HepG2 (cell line): ENCODE measurements at regions not wholly inside any gene's neighbourhood (a gene's known extent, or its start where the extent isn't known, plus 50 kb on each side); places are given as distances from the start of the nearest gene placed in this dataset.

ENCODE experiments used
- ATAC-seq: fragments of 200-7000 bp; cut with Tn5 transposase; 3 replicates; pipeline ENCODE4 v1.9.1; 2020; ENCODE audit warnings: mild to moderate bottlenecking, moderate library complexity
- BruUV-seq: library from RNA; stranded (reverse); fragments of 400-500 nt; replicated peaks from 2 replicates; lab custom pipeline; 2021; lab: Mats Ljungman, UMichigan
- CTCF ChIA-PET: fragments of 300-600 bp; formaldehyde crosslinking; extraction: SDS; loops from one replicate; lab custom pipeline; 2021; ENCODE audit warnings: low total read pairs, inconsistent platforms, low intra/inter-chr PET ratio; lab: Yijun Ruan, JAX
- POLR2A ChIA-PET: fragments of 350-600 bp; sonication (Branson Sonifier 250); formaldehyde crosslinking; loops from one replicate; lab custom pipeline; 2020; ENCODE audit warnings: antibody characterized with exemption, inconsistent platforms; lab: Yijun Ruan, JAX
- DNase-seq: peaks from one replicate; pipeline ENCODE4 v3.0.0-alpha.2; 2015; ENCODE audit warnings: low spot score
- FAIRE-seq: peaks from 3 replicates; lab custom pipeline; 2011; peaks lifted over from hg19 to GRCh38; lab: Jason Lieb, UNC
- H2AFZ ChIP-seq: one replicate; pipeline ENCODE4 v1.6.1; 2011; ENCODE audit warnings: low read length, inconsistent platforms
- H3K27ac ChIP-seq: fragments of 300-600 bp; 3 replicates; pipeline ENCODE4 v1.8.0; 2011; ENCODE audit warnings: mixed run types, mild to moderate bottlenecking, mixed read lengths, low read length, inconsistent platforms; ENCODE audit not compliant: insufficient read depth; ENCODE audit errors: extremely low read length
- H3K27me3 ChIP-seq, 2 experiments: fragments of 200-600 bp in 1 of 2; 2 replicates in 1 of 2; 3 replicates in 1 of 2; pipeline versions ENCODE4 v1.6.0 to v1.8.0; 2011; ENCODE audit warnings: low read length in 2 of 2, mild to moderate bottlenecking in 2 of 2, moderate library complexity in 2 of 2, inconsistent platforms in 1 of 2; ENCODE audit not compliant: insufficient read depth in 2 of 2, control insufficient read depth in 1 of 2
- H3K36me3 ChIP-seq, 2 experiments: fragments of 200-600 bp in 1 of 2; replicated peaks in 1 of 2; 2 replicates in 1 of 2; 3 replicates in 1 of 2; pipeline versions ENCODE4 v1.5.1 to v1.8.0; 2011; ENCODE audit warnings: low read length in 2 of 2, inconsistent platforms in 1 of 2; ENCODE audit not compliant: insufficient read depth in 2 of 2, control insufficient read depth in 1 of 2
- H3K4me1 ChIP-seq: 2 replicates; pipeline ENCODE4 v1.5.1; 2012; ENCODE audit warnings: low read length, inconsistent platforms; ENCODE audit not compliant: insufficient read depth
- H3K4me2 ChIP-seq: 2 replicates; pipeline ENCODE4 v1.6.0; 2011; ENCODE audit warnings: low read depth, low read length, inconsistent platforms
- H3K4me3 ChIP-seq, 3 experiments: fragments of 200-600 bp in 1 of 3; sonication (generic), shearing (Covaris generic) in 1 of 3; replicated peaks in 1 of 3; 2 replicates each; pipeline ENCODE4 v1.5.1; 2011 to 2016; ENCODE audit warnings: low read length in 3 of 3, inconsistent platforms in 2 of 3, low read depth in 2 of 3, mild to moderate bottlenecking in 2 of 3, control low read depth in 1 of 3, mixed read lengths in 1 of 3; ENCODE audit not compliant: insufficient read depth in 1 of 3
- H3K79me2 ChIP-seq: one replicate; pipeline ENCODE4 v1.6.1; 2011; ENCODE audit warnings: low read length, inconsistent platforms; ENCODE audit not compliant: insufficient read depth
- H3K9ac ChIP-seq: 2 replicates; pipeline ENCODE4 v1.6.0; 2011; ENCODE audit warnings: mild to moderate bottlenecking, low read depth, low read length, inconsistent platforms; ENCODE audit not compliant: insufficient read depth
- H3K9me3 ChIP-seq: 2 replicates; pipeline ENCODE4 v1.5.1; 2012; ENCODE audit warnings: mild to moderate bottlenecking, low read length
- H4K20me1 ChIP-seq: 2 replicates; pipeline ENCODE4 v1.6.0; 2011; ENCODE audit warnings: inconsistent platforms, mild to moderate bottlenecking, low read length, moderate library complexity; ENCODE audit not compliant: insufficient read depth
- CENPX ChIP-seq: sonication (generic); formaldehyde crosslinking; IDR thresholded peaks from 2 replicates; pipeline ENCODE4 v1.9.0; 2021; ENCODE audit warnings: mild to moderate bottlenecking, missing genetic modification reagents, moderate library complexity
- LCORL ChIP-seq, 2 experiments: fragments of 450-650 bp in 1 of 2; sonication (generic) in 1 of 2; formaldehyde crosslinking in 1 of 2; IDR thresholded peaks; 2 replicates each; pipeline versions ENCODE4 v1.5.0 to v1.6.1; 2017 to 2020; ENCODE audit warnings: antibody characterized with exemption in 1 of 2, missing genetic modification reagents in 1 of 2
- ZNF205 ChIP-seq: IDR thresholded peaks from 2 replicates; pipeline ENCODE4 v1.6.1; 2018; ENCODE audit warnings: missing biosample characterization, missing genetic modification reagents
- ZNF530 ChIP-seq: sonication (generic); formaldehyde crosslinking; IDR thresholded peaks from 2 replicates; pipeline ENCODE4 v1.5.0; 2020; ENCODE audit warnings: low read depth, mild to moderate bottlenecking, missing genetic modification reagents
- ZNF549 ChIP-seq: sonication (generic); formaldehyde crosslinking; IDR thresholded peaks from 2 replicates; pipeline ENCODE4 v1.5.0; 2020; ENCODE audit warnings: missing genetic modification reagents
- WGBS: methylation state at CpG from one replicate; pipeline ENCODE4 v1.1.6; 2017; ENCODE audit warnings: low lambda C conversion rate; 5-methylcytosine and 5-hydroxymethylcytosine counted together
- in situ Hi-C: cut with HindIII; loops from 2 replicates; pipeline ENCODE4 v1.10.0; 2017; ENCODE audit warnings: low pct_unique_long_range_greater_than_20kb; ENCODE audit not compliant: extremely low pct_ligation_motif_present
- intact Hi-C: fragments of 100-400 bp; cut with micrococcal nuclease; formaldehyde crosslinking; loops from one replicate; pipeline ENCODE4 v1.10.0; 2022; ENCODE audit not compliant: unreplicated experiment
- TF ChIP-seq, protein P1 (sequence below): sonication (generic); formaldehyde crosslinking; IDR thresholded peaks from 2 replicates; pipeline ENCODE4 v1.4.0; 2020; ENCODE audit warnings: missing genetic modification reagents
- TF ChIP-seq, protein P2 (sequence below): sonication (generic); formaldehyde crosslinking; IDR thresholded peaks from 2 replicates; pipeline ENCODE4 v1.4.0; 2020; ENCODE audit warnings: missing genetic modification reagents
- TF ChIP-seq, protein P3 (sequence below): sonication (generic); formaldehyde crosslinking; IDR thresholded peaks from 2 replicates; pipeline ENCODE4 v1.5.0; 2020; ENCODE audit warnings: mild to moderate bottlenecking, missing genetic modification reagents
- TF ChIP-seq, protein P4 (sequence below): sonication (generic); formaldehyde crosslinking; IDR thresholded peaks from 2 replicates; pipeline ENCODE4 v1.4.0; 2020; ENCODE audit warnings: mild to moderate bottlenecking, missing genetic modification reagents, borderline replicate concordance
- TF ChIP-seq, protein P5 (sequence below), 2 experiments: fragments of 450-650 bp in 1 of 2; sonication (generic) in 1 of 2; formaldehyde crosslinking; IDR thresholded peaks; 2 replicates each; pipeline versions ENCODE4 v1.5.0 to v1.8.0; 2020 to 2022; ENCODE audit warnings: mild to moderate bottlenecking in 1 of 2, missing genetic modification reagents in 1 of 2

DNA sequence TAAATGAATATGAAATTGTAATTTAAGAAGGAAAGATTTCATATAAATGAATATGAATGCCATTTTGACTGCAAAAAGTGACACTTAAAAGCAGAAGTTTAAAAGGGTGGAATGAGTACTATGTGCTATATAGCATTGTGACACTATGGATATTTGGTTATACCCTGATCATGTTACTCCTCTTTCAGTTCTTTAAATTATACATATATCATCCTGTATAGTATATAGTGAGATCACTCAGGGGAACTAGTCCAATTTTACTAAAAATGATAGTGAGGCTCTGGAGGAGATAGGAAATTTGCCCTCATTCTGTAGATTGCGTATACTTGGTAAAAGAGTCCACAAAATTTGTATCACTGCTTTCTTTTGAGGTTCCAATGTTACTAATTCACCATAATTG lies 155.7 kb upstream of the BTG1 start (continued):
- TF ChIP-seq, protein P1, sequence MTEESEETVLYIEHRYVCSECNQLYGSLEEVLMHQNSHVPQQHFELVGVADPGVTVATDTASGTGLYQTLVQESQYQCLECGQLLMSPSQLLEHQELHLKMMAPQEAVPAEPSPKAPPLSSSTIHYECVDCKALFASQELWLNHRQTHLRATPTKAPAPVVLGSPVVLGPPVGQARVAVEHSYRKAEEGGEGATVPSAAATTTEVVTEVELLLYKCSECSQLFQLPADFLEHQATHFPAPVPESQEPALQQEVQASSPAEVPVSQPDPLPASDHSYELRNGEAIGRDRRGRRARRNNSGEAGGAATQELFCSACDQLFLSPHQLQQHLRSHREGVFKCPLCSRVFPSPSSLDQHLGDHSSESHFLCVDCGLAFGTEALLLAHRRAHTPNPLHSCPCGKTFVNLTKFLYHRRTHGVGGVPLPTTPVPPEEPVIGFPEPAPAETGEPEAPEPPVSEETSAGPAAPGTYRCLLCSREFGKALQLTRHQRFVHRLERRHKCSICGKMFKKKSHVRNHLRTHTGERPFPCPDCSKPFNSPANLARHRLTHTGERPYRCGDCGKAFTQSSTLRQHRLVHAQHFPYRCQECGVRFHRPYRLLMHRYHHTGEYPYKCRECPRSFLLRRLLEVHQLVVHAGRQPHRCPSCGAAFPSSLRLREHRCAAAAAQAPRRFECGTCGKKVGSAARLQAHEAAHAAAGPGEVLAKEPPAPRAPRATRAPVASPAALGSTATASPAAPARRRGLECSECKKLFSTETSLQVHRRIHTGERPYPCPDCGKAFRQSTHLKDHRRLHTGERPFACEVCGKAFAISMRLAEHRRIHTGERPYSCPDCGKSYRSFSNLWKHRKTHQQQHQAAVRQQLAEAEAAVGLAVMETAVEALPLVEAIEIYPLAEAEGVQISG, result no peak
- TF ChIP-seq, protein P2, sequence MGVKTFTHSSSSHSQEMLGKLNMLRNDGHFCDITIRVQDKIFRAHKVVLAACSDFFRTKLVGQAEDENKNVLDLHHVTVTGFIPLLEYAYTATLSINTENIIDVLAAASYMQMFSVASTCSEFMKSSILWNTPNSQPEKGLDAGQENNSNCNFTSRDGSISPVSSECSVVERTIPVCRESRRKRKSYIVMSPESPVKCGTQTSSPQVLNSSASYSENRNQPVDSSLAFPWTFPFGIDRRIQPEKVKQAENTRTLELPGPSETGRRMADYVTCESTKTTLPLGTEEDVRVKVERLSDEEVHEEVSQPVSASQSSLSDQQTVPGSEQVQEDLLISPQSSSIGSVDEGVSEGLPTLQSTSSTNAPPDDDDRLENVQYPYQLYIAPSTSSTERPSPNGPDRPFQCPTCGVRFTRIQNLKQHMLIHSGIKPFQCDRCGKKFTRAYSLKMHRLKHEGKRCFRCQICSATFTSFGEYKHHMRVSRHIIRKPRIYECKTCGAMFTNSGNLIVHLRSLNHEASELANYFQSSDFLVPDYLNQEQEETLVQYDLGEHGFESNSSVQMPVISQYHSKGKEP, result no peak
- TF ChIP-seq ZNF530 (CRISPR knock-in tag) (no peak), CENPX (CRISPR knock-in tag) (no peak)
- TF ChIP-seq, protein P3, sequence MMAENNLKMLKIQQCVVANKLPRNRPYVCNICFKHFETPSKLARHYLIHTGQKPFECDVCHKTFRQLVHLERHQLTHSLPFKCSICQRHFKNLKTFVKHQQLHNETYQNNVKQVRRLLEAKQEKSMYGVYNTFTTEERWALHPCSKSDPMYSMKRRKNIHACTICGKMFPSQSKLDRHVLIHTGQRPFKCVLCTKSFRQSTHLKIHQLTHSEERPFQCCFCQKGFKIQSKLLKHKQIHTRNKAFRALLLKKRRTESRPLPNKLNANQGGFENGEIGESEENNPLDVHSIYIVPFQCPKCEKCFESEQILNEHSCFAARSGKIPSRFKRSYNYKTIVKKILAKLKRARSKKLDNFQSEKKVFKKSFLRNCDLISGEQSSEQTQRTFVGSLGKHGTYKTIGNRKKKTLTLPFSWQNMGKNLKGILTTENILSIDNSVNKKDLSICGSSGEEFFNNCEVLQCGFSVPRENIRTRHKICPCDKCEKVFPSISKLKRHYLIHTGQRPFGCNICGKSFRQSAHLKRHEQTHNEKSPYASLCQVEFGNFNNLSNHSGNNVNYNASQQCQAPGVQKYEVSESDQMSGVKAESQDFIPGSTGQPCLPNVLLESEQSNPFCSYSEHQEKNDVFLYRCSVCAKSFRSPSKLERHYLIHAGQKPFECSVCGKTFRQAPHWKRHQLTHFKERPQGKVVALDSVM (CRISPR knock-in tag), result no peak
- TF ChIP-seq, all 625 proteins: peak for 0

DNA sequence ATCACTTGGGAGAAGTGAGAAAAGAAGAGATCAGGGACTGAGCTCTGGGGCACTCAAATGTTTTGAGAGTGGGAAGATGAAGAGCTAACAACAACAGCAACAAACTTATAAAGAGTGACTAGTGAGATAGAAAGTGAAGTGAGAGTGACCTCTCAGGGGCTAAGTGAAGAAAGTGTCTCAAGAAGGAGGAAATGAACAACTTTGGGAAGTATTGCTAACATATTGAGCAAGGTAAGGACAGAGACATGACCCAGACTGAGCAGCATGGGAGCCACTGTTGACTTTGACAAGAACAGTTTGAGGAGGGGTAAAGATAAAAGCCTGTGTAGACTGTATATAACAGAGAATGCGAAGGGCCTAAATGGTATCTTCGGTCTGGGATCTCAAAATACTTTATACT lies 155.1 kb upstream of the BTG1 start:
- H3K27ac ChIP-seq, result no peak overlapping the region
- no peaks in the 10 kb centered on the region for H4K20me1 ChIP-seq
- ChIA-PET POLR2A (no interaction called here), CTCF (no interaction called here)
- H3K4me2 ChIP-seq, result no peak overlapping the region
- WGBS, result 7% methylated on average over 2 of the region's 2 CpGs
- BruUV-seq, result no TSS peak
- no peak overlapping the region for H2AFZ ChIP-seq
- H3K9ac ChIP-seq, result no peak overlapping the region
- H3K4me3 ChIP-seq, result no peak overlapping the region
- H3K27me3 ChIP-seq, result no peaks in the 10 kb centered on the region
- H3K9me3 ChIP-seq, result no peaks in the 10 kb centered on the region
- in situ Hi-C loops, result no loop called here
- intact Hi-C loops, result no loop called here
- no peaks in the 10 kb centered on the region for H3K79me2 ChIP-seq
- FAIRE-seq, result no peak
- ATAC-seq, result no peak
- DNase-seq, result no peak
- H3K36me3 ChIP-seq, result no peaks in the 10 kb centered on the region
- H3K4me1 ChIP-seq, result no peaks in the 10 kb centered on the region
- TF ChIP-seq, protein P4, sequence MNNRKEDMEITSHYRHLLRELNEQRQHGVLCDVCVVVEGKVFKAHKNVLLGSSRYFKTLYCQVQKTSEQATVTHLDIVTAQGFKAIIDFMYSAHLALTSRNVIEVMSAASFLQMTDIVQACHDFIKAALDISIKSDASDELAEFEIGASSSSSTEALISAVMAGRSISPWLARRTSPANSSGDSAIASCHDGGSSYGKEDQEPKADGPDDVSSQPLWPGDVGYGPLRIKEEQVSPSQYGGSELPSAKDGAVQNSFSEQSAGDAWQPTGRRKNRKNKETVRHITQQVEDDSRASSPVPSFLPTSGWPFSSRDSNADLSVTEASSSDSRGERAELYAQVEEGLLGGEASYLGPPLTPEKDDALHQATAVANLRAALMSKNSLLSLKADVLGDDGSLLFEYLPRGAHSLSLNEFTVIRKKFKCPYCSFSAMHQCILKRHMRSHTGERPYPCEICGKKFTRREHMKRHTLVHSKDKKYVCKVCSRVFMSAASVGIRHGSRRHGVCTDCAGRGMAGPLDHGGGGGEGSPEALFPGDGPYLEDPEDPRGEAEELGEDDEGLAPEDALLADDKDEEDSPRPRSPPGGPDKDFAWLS (CRISPR knock-in tag), result no peak
- TF ChIP-seq LCORL (IDR thresholded peaks at IDR 0.05), result no peak
- TF ChIP-seq LCORL (CRISPR knock-in tag; IDR thresholded peaks at IDR 0.05), result no peak
- TF ChIP-seq ZNF205 (CRISPR knock-in tag), result no peak
- no peak for TF ChIP-seq ZNF549 (CRISPR knock-in tag)
- TF ChIP-seq, protein P5, sequence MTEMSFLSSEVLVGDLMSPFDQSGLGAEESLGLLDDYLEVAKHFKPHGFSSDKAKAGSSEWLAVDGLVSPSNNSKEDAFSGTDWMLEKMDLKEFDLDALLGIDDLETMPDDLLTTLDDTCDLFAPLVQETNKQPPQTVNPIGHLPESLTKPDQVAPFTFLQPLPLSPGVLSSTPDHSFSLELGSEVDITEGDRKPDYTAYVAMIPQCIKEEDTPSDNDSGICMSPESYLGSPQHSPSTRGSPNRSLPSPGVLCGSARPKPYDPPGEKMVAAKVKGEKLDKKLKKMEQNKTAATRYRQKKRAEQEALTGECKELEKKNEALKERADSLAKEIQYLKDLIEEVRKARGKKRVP (CRISPR knock-in tag; IDR thresholded peaks at IDR 0.05), result no peak
